Neural cell (in vitro differentiated cells): ENCODE measurements at regions not wholly inside any gene's neighbourhood (a gene's known extent, or its start where the extent isn't known, plus 50 kb on each side); places are given as distances from the start of the nearest gene placed in this dataset.

Source experiments
- H2AFZ ChIP-seq: fragments of 200-600, 300-800 bp; sonication (generic), shearing (Covaris generic); 2 replicates; pipeline ENCODE4 v1.6.0; 2014; ENCODE audit warnings: low read depth, mild to moderate bottlenecking, antibody characterized with exemption, low read length, moderate library complexity
- H3F3A ChIP-seq: fragments of 200-600 bp; shearing (Covaris generic); 2 replicates; pipeline ENCODE4 v1.6.1; 2016; ENCODE audit warnings: mild to moderate bottlenecking, moderate library complexity, mixed read lengths, antibody characterized with exemption, low read length; ENCODE audit not compliant: insufficient read depth, poor library complexity, severe bottlenecking
- H3K27ac ChIP-seq: fragments of 200-600, 300-800 bp; sonication (generic), shearing (Covaris generic); 2 replicates; pipeline ENCODE4 v1.5.1; 2014; ENCODE audit warnings: mild to moderate bottlenecking, low read length, moderate library complexity
- H3K27me3 ChIP-seq: fragments of 300-800, 200-600 bp; sonication (generic), shearing (Covaris generic); 2 replicates; pipeline ENCODE4 v1.6.0; 2014; ENCODE audit warnings: mild to moderate bottlenecking, low read depth, low read length, moderate library complexity; ENCODE audit not compliant: insufficient read depth
- H3K36me3 ChIP-seq: fragments of 300-800, 200-600 bp; sonication (generic), shearing (Covaris generic); 2 replicates; pipeline ENCODE4 v1.5.1; 2014; ENCODE audit warnings: mild to moderate bottlenecking, antibody characterized with exemption, low read length, moderate library complexity; ENCODE audit not compliant: insufficient read depth
- H3K4me2 ChIP-seq: fragments of 300-800, 200-600 bp; sonication (generic), shearing (Covaris generic); 2 replicates; pipeline ENCODE4 v1.6.0; 2014; ENCODE audit warnings: mild to moderate bottlenecking, low read length
- H3K4me3 ChIP-seq: fragments of 300-800, 200-600 bp; sonication (generic), shearing (Covaris generic); 2 replicates; pipeline ENCODE4 v1.5.1; 2014; ENCODE audit warnings: mild to moderate bottlenecking, low read length, moderate library complexity
- H3K79me2 ChIP-seq: fragments of 200-600 bp; shearing (Covaris generic); replicated peaks from 2 replicates; pipeline ENCODE4 v1.6.0; 2014; ENCODE audit warnings: mild to moderate bottlenecking, low read length, moderate library complexity; ENCODE audit not compliant: insufficient read depth
- H3K9ac ChIP-seq: fragments of 300-800, 200-600 bp; sonication (generic), shearing (Covaris generic); 2 replicates; pipeline ENCODE4 v1.6.1; 2016; ENCODE audit warnings: mild to moderate bottlenecking, low read length, mixed read lengths
- H3K9me2 ChIP-seq: fragments of 200-600 bp; shearing (Covaris generic); 2 replicates; pipeline ENCODE4 v1.6.1; 2016; ENCODE audit warnings: mild to moderate bottlenecking, low read length, mixed read lengths; ENCODE audit not compliant: insufficient read depth
- H3K9me3 ChIP-seq: fragments of 200-600, 300-800 bp; sonication (generic), shearing (Covaris generic); 2 replicates; pipeline ENCODE4 v1.6.1; 2016; ENCODE audit warnings: mild to moderate bottlenecking, mixed run types, low read length, moderate library complexity, mixed read lengths
- H4K20me1 ChIP-seq: fragments of 200-600 bp; shearing (Covaris generic); 2 replicates; pipeline ENCODE4 v1.6.1; 2016; ENCODE audit warnings: mild to moderate bottlenecking, mixed run types; ENCODE audit not compliant: insufficient read depth
- CTCF ChIP-seq: fragments of 450-650 bp; IDR thresholded peaks from 2 replicates; pipeline ENCODE4 v1.5.1; 2014; ENCODE audit warnings: antibody characterized with exemption, mild to moderate bottlenecking, moderate library complexity; ENCODE audit not compliant: poor library complexity, severe bottlenecking
- EP300 ChIP-seq: fragments of 450-650 bp; conservative IDR thresholded peaks from 2 replicates; pipeline ENCODE4 v1.6.1; 2014; ENCODE audit warnings: antibody characterized with exemption, mild to moderate bottlenecking, moderate library complexity; ENCODE audit not compliant: poor library complexity, severe bottlenecking
- EZH2 ChIP-seq: fragments of 200-600, 300-800 bp; shearing (Covaris generic), sonication (generic); IDR thresholded peaks from 2 replicates; pipeline ENCODE4 v1.6.1; 2014; ENCODE audit warnings: antibody characterized with exemption, low read length, borderline replicate concordance, mild to moderate bottlenecking; ENCODE audit not compliant: insufficient read depth, poor library complexity, severe bottlenecking
- MXI1 ChIP-seq: fragments of 450-650 bp; conservative IDR thresholded peaks from 2 replicates; pipeline ENCODE4 v1.6.1; 2014; ENCODE audit warnings: antibody characterized with exemption, mild to moderate bottlenecking; ENCODE audit not compliant: poor library complexity, severe bottlenecking
- POLR2AphosphoS5 ChIP-seq: IDR thresholded peaks from 2 replicates; pipeline ENCODE4 v1.6.1; 2012
- RAD21 ChIP-seq: fragments of 450-650 bp; conservative IDR thresholded peaks from 2 replicates; pipeline ENCODE4 v1.6.1; 2014; ENCODE audit warnings: antibody characterized with exemption, mild to moderate bottlenecking, moderate library complexity
- SMC3 ChIP-seq: fragments of 450-650 bp; conservative IDR thresholded peaks from 2 replicates; pipeline ENCODE4 v1.6.1; 2014; ENCODE audit warnings: antibody characterized with exemption, mild to moderate bottlenecking, moderate library complexity; ENCODE audit not compliant: poor library complexity
- TAF1 ChIP-seq: IDR thresholded peaks from 2 replicates; pipeline ENCODE4 v1.6.1; 2012; ENCODE audit warnings: low read depth
- TF ChIP-seq, protein P1 (sequence below): IDR thresholded peaks from 2 replicates; pipeline ENCODE4 v1.6.1; 2012; ENCODE audit warnings: borderline replicate concordance

DNA sequence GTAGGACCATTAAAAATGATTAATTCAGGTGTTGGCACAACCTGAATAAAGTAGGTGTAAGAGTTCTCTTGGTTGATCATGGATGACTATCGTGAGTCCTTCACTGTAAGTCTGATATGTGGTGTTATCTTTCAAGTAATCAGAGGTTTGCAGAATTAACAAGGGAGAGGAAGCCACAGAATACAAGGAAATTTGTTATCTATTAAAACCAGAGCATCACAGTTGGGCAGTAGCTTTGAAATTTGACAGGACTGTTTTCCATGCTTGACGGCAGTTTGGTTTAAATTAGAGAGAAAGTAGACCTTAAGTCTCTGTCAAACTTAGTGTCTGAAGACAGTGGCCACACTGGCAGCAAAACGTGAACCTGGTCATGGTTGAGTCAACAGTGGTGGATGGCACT, 139.5 kb upstream of the KCNK2 start:
- H3K4me3 ChIP-seq, result no peak overlapping the region
- no peaks in the 10 kb centered on the region for H3K9me2 ChIP-seq
- H4K20me1 ChIP-seq, result no peaks in the 10 kb centered on the region
- TF ChIP-seq RAD21 (no peak), POLR2AphosphoS5 (no peak), MXI1 (no peak), CTCF (no peak)
- H3K27ac ChIP-seq, result no peak overlapping the region
- no peaks in the 10 kb centered on the region for H3K27me3 ChIP-seq
- no peaks in the 10 kb centered on the region for H3K79me2 ChIP-seq
- no peak overlapping the region for H3K4me2 ChIP-seq
- H3F3A ChIP-seq, result no peaks in the 10 kb centered on the region
- H3K9me3 ChIP-seq, result no peaks in the 10 kb centered on the region
- H3K9ac ChIP-seq, result no peak overlapping the region
- no peaks in the 10 kb centered on the region for H3K36me3 ChIP-seq
- no peak overlapping the region for H2AFZ ChIP-seq

GRCh38 chr1:214946615-214947014, 135.9 kb upstream of the KCNK2 start:
- H3K9me2 ChIP-seq, result no peaks in the 10 kb centered on the region
- no peaks in the 10 kb centered on the region for H3K36me3 ChIP-seq
- H3K79me2 ChIP-seq, result no peaks in the 10 kb centered on the region
- H3K4me2 ChIP-seq, result no peak overlapping the region
- H3K9ac ChIP-seq, result no peak overlapping the region
- H3F3A ChIP-seq, result no peaks in the 10 kb centered on the region
- no peak overlapping the region for H3K27ac ChIP-seq
- no peaks in the 10 kb centered on the region for H3K9me3 ChIP-seq
- no peaks in the 10 kb centered on the region for H3K27me3 ChIP-seq
- no peak overlapping the region for H2AFZ ChIP-seq
- TF ChIP-seq MXI1 (no peak), EZH2 (no peak)
- no peak overlapping the region for H3K4me3 ChIP-seq
- H4K20me1 ChIP-seq, result no peaks in the 10 kb centered on the region

DNA sequence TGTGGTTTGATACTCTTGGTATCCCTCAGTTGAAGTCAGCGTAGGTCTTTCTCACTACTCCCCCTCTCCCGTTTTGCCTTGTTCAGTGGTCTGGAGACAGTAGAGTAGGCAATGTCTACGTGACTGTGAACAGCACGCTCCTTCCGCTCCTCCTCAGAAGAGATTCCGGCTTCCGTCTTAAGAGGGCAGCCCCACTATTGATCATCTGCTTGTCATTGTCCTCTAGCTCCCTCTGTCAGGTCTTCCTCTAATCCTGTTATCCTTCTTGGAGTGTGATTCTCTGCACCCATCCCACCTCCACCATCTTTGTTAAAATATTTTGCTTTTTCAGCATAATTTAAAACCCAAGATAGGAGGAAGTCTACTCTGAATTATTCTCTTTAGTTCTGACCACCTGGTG, 129.9 kb upstream of the KCNK2 start:
- no peak for TF ChIP-seq RAD21
- H3K4me3 ChIP-seq, result no peak overlapping the region
- H3K4me2 ChIP-seq, result no peak overlapping the region
- H3K9me3 ChIP-seq, result no peaks in the 10 kb centered on the region
- no peaks in the 10 kb centered on the region for H3K36me3 ChIP-seq
- H3K79me2 ChIP-seq, result no peaks in the 10 kb centered on the region
- no peak overlapping the region for H3K27ac ChIP-seq
- no peaks in the 10 kb centered on the region for H4K20me1 ChIP-seq
- H2AFZ ChIP-seq, result no peak overlapping the region
- no peaks in the 10 kb centered on the region for H3F3A ChIP-seq
- H3K27me3 ChIP-seq, result no peaks in the 10 kb centered on the region
- no peak overlapping the region for H3K9ac ChIP-seq
- no peaks in the 10 kb centered on the region for H3K9me2 ChIP-seq

DNA sequence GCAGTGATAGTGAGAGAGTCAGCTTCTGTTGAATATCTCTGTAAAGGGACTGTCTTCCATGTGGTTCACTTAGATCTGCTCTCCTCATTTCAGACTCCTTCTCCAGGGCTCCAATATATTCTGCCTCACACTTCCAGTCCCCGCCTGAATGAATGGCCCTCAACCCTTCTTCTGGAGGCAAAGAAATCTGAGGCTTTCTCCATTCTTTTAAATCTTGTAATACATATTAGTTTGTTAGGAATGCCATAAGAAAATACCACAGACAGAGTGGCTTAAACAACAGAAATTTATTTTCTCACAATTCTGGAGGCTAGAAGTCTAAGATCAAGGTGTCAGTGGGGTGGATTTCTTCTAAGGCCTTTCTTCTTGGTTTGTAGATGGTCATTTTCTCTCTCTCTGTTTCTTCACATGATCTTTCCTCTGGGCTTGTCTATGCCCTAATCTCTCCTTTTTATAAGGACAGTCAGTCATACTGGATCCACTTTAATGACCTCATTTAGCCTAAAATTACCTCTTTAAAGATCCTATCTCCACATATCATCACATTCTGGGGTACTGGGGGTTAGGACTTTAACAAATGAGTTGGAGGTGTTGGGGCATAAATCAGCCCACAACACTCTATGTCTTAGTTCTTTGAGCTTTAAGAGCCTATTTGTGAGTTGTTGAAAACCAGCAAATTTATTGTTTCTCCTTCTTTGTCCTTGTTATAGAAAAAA, 128.5 kb upstream of the KCNK2 start:
- no peak overlapping the region for H3K4me3 ChIP-seq
- no peaks in the 10 kb centered on the region for H3K27me3 ChIP-seq
- H3F3A ChIP-seq, result no peaks in the 10 kb centered on the region
- no peaks in the 10 kb centered on the region for H4K20me1 ChIP-seq
- H3K9me2 ChIP-seq, result no peaks in the 10 kb centered on the region
- H3K9me3 ChIP-seq, result no peaks in the 10 kb centered on the region
- H3K9ac ChIP-seq, result no peak overlapping the region
- H2AFZ ChIP-seq, result no peak overlapping the region
- no peak overlapping the region for H3K27ac ChIP-seq
- no peaks in the 10 kb centered on the region for H3K36me3 ChIP-seq
- no peaks in the 10 kb centered on the region for H3K79me2 ChIP-seq
- TF ChIP-seq, protein P1, sequence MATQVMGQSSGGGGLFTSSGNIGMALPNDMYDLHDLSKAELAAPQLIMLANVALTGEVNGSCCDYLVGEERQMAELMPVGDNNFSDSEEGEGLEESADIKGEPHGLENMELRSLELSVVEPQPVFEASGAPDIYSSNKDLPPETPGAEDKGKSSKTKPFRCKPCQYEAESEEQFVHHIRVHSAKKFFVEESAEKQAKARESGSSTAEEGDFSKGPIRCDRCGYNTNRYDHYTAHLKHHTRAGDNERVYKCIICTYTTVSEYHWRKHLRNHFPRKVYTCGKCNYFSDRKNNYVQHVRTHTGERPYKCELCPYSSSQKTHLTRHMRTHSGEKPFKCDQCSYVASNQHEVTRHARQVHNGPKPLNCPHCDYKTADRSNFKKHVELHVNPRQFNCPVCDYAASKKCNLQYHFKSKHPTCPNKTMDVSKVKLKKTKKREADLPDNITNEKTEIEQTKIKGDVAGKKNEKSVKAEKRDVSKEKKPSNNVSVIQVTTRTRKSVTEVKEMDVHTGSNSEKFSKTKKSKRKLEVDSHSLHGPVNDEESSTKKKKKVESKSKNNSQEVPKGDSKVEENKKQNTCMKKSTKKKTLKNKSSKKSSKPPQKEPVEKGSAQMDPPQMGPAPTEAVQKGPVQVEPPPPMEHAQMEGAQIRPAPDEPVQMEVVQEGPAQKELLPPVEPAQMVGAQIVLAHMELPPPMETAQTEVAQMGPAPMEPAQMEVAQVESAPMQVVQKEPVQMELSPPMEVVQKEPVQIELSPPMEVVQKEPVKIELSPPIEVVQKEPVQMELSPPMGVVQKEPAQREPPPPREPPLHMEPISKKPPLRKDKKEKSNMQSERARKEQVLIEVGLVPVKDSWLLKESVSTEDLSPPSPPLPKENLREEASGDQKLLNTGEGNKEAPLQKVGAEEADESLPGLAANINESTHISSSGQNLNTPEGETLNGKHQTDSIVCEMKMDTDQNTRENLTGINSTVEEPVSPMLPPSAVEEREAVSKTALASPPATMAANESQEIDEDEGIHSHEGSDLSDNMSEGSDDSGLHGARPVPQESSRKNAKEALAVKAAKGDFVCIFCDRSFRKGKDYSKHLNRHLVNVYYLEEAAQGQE, result no peak
- no peak for TF ChIP-seq POLR2AphosphoS5
- no peak for TF ChIP-seq SMC3
- TF ChIP-seq CTCF, result no peak
- no peak for TF ChIP-seq RAD21
- no peak for TF ChIP-seq TAF1
- TF ChIP-seq MXI1, result no peak
- TF ChIP-seq EP300, result no peak
- no peak for TF ChIP-seq EZH2
- no peak overlapping the region for H3K4me2 ChIP-seq
